HCT116 (cell line): ENCODE measurements at regions not wholly inside any gene's neighbourhood (a gene's known extent, or its start where the extent isn't known, plus 50 kb on each side); places are given as distances from the start of the nearest gene placed in this dataset.

Source experiments
- ATAC-seq: fragments of 200-7000 bp; cut with Tn5 transposase; 2 replicates; pipeline ENCODE4 v1.9.1; 2020; ENCODE audit warnings: mild to moderate bottlenecking, moderate library complexity
- BruUV-seq: library from RNA; stranded (reverse); fragments of 400-500 nt; replicated peaks from 2 replicates; lab custom pipeline; 2021; lab: Mats Ljungman, UMichigan
- CTCF ChIA-PET: fragments of 300-600 bp; sonication (Branson Sonifier 250); formaldehyde crosslinking; loops from one replicate; lab custom pipeline; 2021; ENCODE audit warnings: antibody characterized with exemption; lab: Charles Lee
- POLR2A ChIA-PET: fragments of 300-600, 350-600 bp; sonication (Branson Sonifier 250); formaldehyde crosslinking; loops from one replicate; lab custom pipeline; 2021; ENCODE audit warnings: antibody characterized with exemption; lab: Charles Lee
- RAD21 ChIA-PET, 2 experiments: fragments of 300-600 bp; sonication (Branson Sonifier 250); formaldehyde crosslinking; loops; one replicate each; lab custom pipeline; 2023; ENCODE audit warnings: low total read pairs in 2 of 2; ENCODE audit not compliant: uncharacterized antibody in 2 of 2, unreplicated experiment in 2 of 2, low non-redundant PET in 1 of 2; lab: Charles Lee
- DNase-seq: peaks from one replicate; pipeline ENCODE4 v3.0.0-alpha.2; 2010; ENCODE audit warnings: low read depth, low spot score
- H2AFZ ChIP-seq: fragments of 200-600 bp; shearing (Covaris generic), sonication (generic); 2 replicates; pipeline ENCODE4 v1.6.1; 2017; ENCODE audit warnings: low read depth, mixed run types, mixed read lengths, antibody characterized with exemption, low read length; ENCODE audit not compliant: poor library complexity, severe bottlenecking
- H3K27ac ChIP-seq: 2 replicates; pipeline ENCODE4 v1.5.1; 2012; ENCODE audit warnings: low read depth, low read length
- H3K27me3 ChIP-seq: fragments of 200-600 bp; sonication (generic); 2 replicates; pipeline ENCODE4 v1.6.1; 2016; ENCODE audit warnings: mixed run types, low read length, mixed read lengths; ENCODE audit not compliant: insufficient read depth
- H3K36me3 ChIP-seq, 2 experiments: fragments of 200-500 bp in 1 of 2; fragments of 200-600 bp in 1 of 2; sonication (Bioruptor generic) in 1 of 2; sonication (generic) in 1 of 2; 2 replicates each; pipeline versions ENCODE4 v1.5.1 to v1.6.1; 2014 to 2016; ENCODE audit warnings: low read length in 2 of 2, inconsistent platforms in 1 of 2, mixed read lengths in 1 of 2, mixed run types in 1 of 2; ENCODE audit not compliant: insufficient read depth in 2 of 2, control insufficient read depth in 1 of 2
- H3K4me1 ChIP-seq, 2 experiments: fragments of 200-600 bp in 1 of 2; sonication (generic) in 1 of 2; 2 replicates each; pipeline versions ENCODE4 v1.5.1 to v1.6.1; 2012 to 2017; ENCODE audit warnings: low read length in 2 of 2, inconsistent platforms in 1 of 2, mild to moderate bottlenecking in 1 of 2, mixed read lengths in 1 of 2, mixed run types in 1 of 2, moderate library complexity in 1 of 2; ENCODE audit not compliant: insufficient read depth in 2 of 2, control insufficient read depth in 1 of 2
- H3K4me2 ChIP-seq: fragments of 200-600 bp; sonication (generic); 2 replicates; pipeline ENCODE4 v1.6.1; 2017; ENCODE audit warnings: mixed run types, low read length, mixed read lengths
- H3K4me3 ChIP-seq, 2 experiments: fragments of 200-600 bp in 1 of 2; sonication (generic) in 1 of 2; replicated peaks in 1 of 2; 2 replicates each; pipeline ENCODE4 v1.5.1; 2011 to 2016; ENCODE audit warnings: low read length in 2 of 2, control low read depth in 1 of 2, low read depth in 1 of 2, mild to moderate bottlenecking in 1 of 2, mixed read lengths in 1 of 2, mixed run types in 1 of 2
- H3K79me2 ChIP-seq: fragments of 200-600 bp; sonication (generic); 2 replicates; pipeline ENCODE4 v1.6.1; 2017; ENCODE audit warnings: mild to moderate bottlenecking, mixed run types, low read length, moderate library complexity, mixed read lengths; ENCODE audit not compliant: insufficient read depth
- H3K9ac ChIP-seq: fragments of 200-600 bp; sonication (generic); 2 replicates; pipeline ENCODE4 v1.6.1; 2016; ENCODE audit warnings: low read length, mixed read lengths
- H3K9me2 ChIP-seq: fragments of 200-600 bp; sonication (generic), shearing (Covaris generic); 2 replicates; pipeline ENCODE4 v1.6.1; 2017; ENCODE audit warnings: mixed run types, mild to moderate bottlenecking, moderate library complexity; ENCODE audit not compliant: insufficient read depth
- H3K9me3 ChIP-seq, 2 experiments: fragments of 200-500 bp in 1 of 2; fragments of 200-600 bp in 1 of 2; sonication (Bioruptor generic) in 1 of 2; sonication (generic) in 1 of 2; 2 replicates each; pipeline ENCODE4 v1.6.1; 2014 to 2017; ENCODE audit warnings: low read length in 2 of 2, mixed read lengths in 2 of 2, inconsistent platforms in 1 of 2, low read depth in 1 of 2, mild to moderate bottlenecking in 1 of 2, mixed run types in 1 of 2, moderate library complexity in 1 of 2; ENCODE audit not compliant: control insufficient read depth in 1 of 2, insufficient read depth in 1 of 2
- H4K20me1 ChIP-seq: fragments of 200-600 bp; sonication (generic), shearing (Covaris generic); 2 replicates; pipeline ENCODE4 v1.6.1; 2017; ENCODE audit warnings: mixed run types, mild to moderate bottlenecking, moderate library complexity; ENCODE audit not compliant: insufficient read depth
- ATF3 ChIP-seq: IDR thresholded peaks from 2 replicates; pipeline ENCODE4 v1.6.1; 2012
- ELF1 ChIP-seq: IDR thresholded peaks from 2 replicates; pipeline ENCODE4 v1.6.1; 2012; ENCODE audit warnings: low read depth, borderline replicate concordance
- EZH2 ChIP-seq: fragments of 200-600 bp; sonication (generic); IDR thresholded peaks from 2 replicates; pipeline ENCODE4 v1.6.1; 2017; ENCODE audit warnings: antibody characterized with exemption, mixed run types
- JUND ChIP-seq: IDR thresholded peaks from 2 replicates; pipeline ENCODE4 v1.6.1; 2012
- POLR2A ChIP-seq: IDR thresholded peaks from 2 replicates; pipeline ENCODE4 v1.7.0; 2011; ENCODE audit warnings: borderline replicate concordance; ENCODE audit not compliant: insufficient read depth, insufficient read length; ENCODE audit errors: extremely low read depth
- POLR2AphosphoS5 ChIP-seq: IDR thresholded peaks from 2 replicates; pipeline ENCODE4 v1.6.1; 2011; ENCODE audit warnings: mild to moderate bottlenecking, low read depth, low read length, moderate library complexity
- ZBTB33 ChIP-seq: IDR thresholded peaks from 2 replicates; pipeline ENCODE4 v1.6.1; 2011; ENCODE audit warnings: mild to moderate bottlenecking, low read length, moderate library complexity; ENCODE audit not compliant: insufficient replicate concordance; ENCODE audit errors: extremely low read depth
- ZFX ChIP-seq: fragments of 450-650 bp; IDR thresholded peaks from 2 replicates; pipeline ENCODE4 v1.6.1; 2017
- ZNF274 ChIP-seq: fragments of 200-500 bp; sonication (Bioruptor generic); IDR thresholded peaks from 2 replicates; pipeline ENCODE4 v1.6.1; 2014; ENCODE audit warnings: mild to moderate bottlenecking, low read depth, low read length, inconsistent platforms
- intact Hi-C: fragments of 100-400 bp; cut with micrococcal nuclease; formaldehyde crosslinking; loops from 2 replicates; pipeline ENCODE4 v1.10.0; 2022

- no peak overlapping the region for H3K9ac ChIP-seq
- no peak overlapping the region for H3K4me3 ChIP-seq
- BruUV-seq = no TSS peak
- no peak for ATAC-seq
- TF ChIP-seq ZNF274 = no peak
- TF ChIP-seq ATF3 = no peak
- TF ChIP-seq ZBTB33 = no peak
- no peak for TF ChIP-seq ZFX
- TF ChIP-seq JUND = no peak
- no peak for TF ChIP-seq EZH2
- no peak for TF ChIP-seq POLR2A
- no peak for TF ChIP-seq ELF1
- TF ChIP-seq POLR2AphosphoS5 = no peak
- no peak overlapping the region for H2AFZ ChIP-seq
- POLR2A ChIA-PET = no interaction called here
- RAD21 ChIA-PET = no interaction called here
- no peaks in the 10 kb centered on the region for H3K9me2 ChIP-seq
- H3K79me2 ChIP-seq = no peaks in the 10 kb centered on the region
- intact Hi-C loops = no loop called here
- no peak overlapping the region for H3K4me2 ChIP-seq
- no peaks in the 10 kb centered on the region for H4K20me1 ChIP-seq
- no peak overlapping the region for H3K27ac ChIP-seq
- DNase-seq = no peak
- H3K9me3 ChIP-seq = peaks cover 11 to 18% of the 10 kb centered on the region in 2 experiments; a peak in 2 of 4 replicates
- CTCF ChIA-PET = no interaction called here
- no peaks in the 10 kb centered on the region for H3K36me3 ChIP-seq
- H3K27me3 ChIP-seq = no peaks in the 10 kb centered on the region
- no peaks in the 10 kb centered on the region for H3K4me1 ChIP-seq
These were observed 270.3 kb upstream of the KIRREL3 start for GRCh38 chr11:127270851-127271250.

- RAD21 ChIA-PET = no interaction called here
- no TSS peak for BruUV-seq
- no peaks in the 10 kb centered on the region for H3K27me3 ChIP-seq
- no peaks in the 10 kb centered on the region for H4K20me1 ChIP-seq
- CTCF ChIA-PET = no interaction called here
- H3K79me2 ChIP-seq = no peaks in the 10 kb centered on the region
- H3K27ac ChIP-seq = no peak overlapping the region
- no peak overlapping the region for H2AFZ ChIP-seq
- no peaks in the 10 kb centered on the region for H3K4me1 ChIP-seq
- intact Hi-C loops = no loop called here
- no peaks in the 10 kb centered on the region for H3K36me3 ChIP-seq
- ATAC-seq (no peak), DNase-seq (no peak)
- H3K4me3 ChIP-seq = no peak overlapping the region
- TF ChIP-seq ELF1 (no peak), ZBTB33 (no peak), ZNF274 (no peak)
- no peaks in the 10 kb centered on the region for H3K9me2 ChIP-seq
- H3K4me2 ChIP-seq = no peak overlapping the region
- H3K9me3 ChIP-seq = peaks cover 8 to 18% of the 10 kb centered on the region in 2 experiments; a peak in 2 of 4 replicates
- POLR2A ChIA-PET = no interaction called here
- H3K9ac ChIP-seq = no peak overlapping the region
These were observed 269.3 kb upstream of the KIRREL3 start for GRCh38 chr11:127269911-127270310.
